Neural progenitor cell (in vitro differentiated cells): ENCODE measurements at regions not wholly inside any gene's neighbourhood (a gene's known extent, or its start where the extent isn't known, plus 50 kb on each side); places are given as distances from the start of the nearest gene placed in this dataset.

Experiments
- DNase-seq: peaks from one replicate; pipeline ENCODE4 v3.0.0-alpha.2; 2016; ENCODE audit warnings: low spot score
- H2AFZ ChIP-seq: fragments of 200-600 bp; sonication (generic); replicated peaks from 2 replicates; pipeline ENCODE4 v1.6.1; 2016; ENCODE audit warnings: antibody characterized with exemption
- H3F3A ChIP-seq: fragments of 200-600 bp; sonication (generic); 2 replicates; pipeline ENCODE4 v1.6.1; 2016; ENCODE audit warnings: antibody characterized with exemption, low read depth
- H3K27ac ChIP-seq: fragments of 200-600 bp; sonication (generic); 2 replicates; pipeline ENCODE4 v1.5.1; 2016; ENCODE audit warnings: mild to moderate bottlenecking
- H3K27me3 ChIP-seq: fragments of 200-600 bp; sonication (generic); 2 replicates; pipeline ENCODE4 v1.6.1; 2016; ENCODE audit warnings: mild to moderate bottlenecking, moderate library complexity
- H3K36me3 ChIP-seq: fragments of 200-600 bp; sonication (generic); 2 replicates; pipeline ENCODE4 v1.5.1; 2016
- H3K4me1 ChIP-seq: fragments of 200-600 bp; sonication (generic); 2 replicates; pipeline ENCODE4 v1.6.1; 2016; ENCODE audit warnings: mixed run types
- H3K4me2 ChIP-seq: fragments of 200-600 bp; sonication (generic); 2 replicates; pipeline ENCODE4 v1.6.1; 2016
- H3K4me3 ChIP-seq: fragments of 200-600 bp; sonication (generic); 2 replicates; pipeline ENCODE4 v1.5.1; 2016
- H3K79me2 ChIP-seq: fragments of 200-600 bp; sonication (generic); 2 replicates; pipeline ENCODE4 v1.6.1; 2016; ENCODE audit warnings: low read depth
- H3K9ac ChIP-seq: fragments of 200-600 bp; sonication (generic); 2 replicates; pipeline ENCODE4 v1.6.1; 2016
- H3K9me3 ChIP-seq: fragments of 200-600 bp; sonication (generic); 2 replicates; pipeline ENCODE4 v1.5.1; 2016; ENCODE audit warnings: low read depth
- H4K20me1 ChIP-seq: fragments of 200-600 bp; sonication (generic); 2 replicates; pipeline ENCODE4 v1.6.1; 2016; ENCODE audit warnings: low read depth
- H3K27ac Mint-ChIP-seq: 3 replicates; pipeline ENCODE4 v1.8.0; 2021; ENCODE audit warnings: mixed read lengths
- H3K27me3 Mint-ChIP-seq: 2 replicates; pipeline ENCODE4 v1.8.0; 2022; ENCODE audit warnings: low read depth, mild to moderate bottlenecking, inconsistent platforms, moderate library complexity, mixed read lengths; ENCODE audit not compliant: insufficient read depth
- H3K36me3 Mint-ChIP-seq: 3 replicates; pipeline ENCODE4 v1.8.0; 2021; ENCODE audit warnings: mixed read lengths
- H3K4me1 Mint-ChIP-seq: 3 replicates; pipeline ENCODE4 v1.8.0; 2021; ENCODE audit warnings: mixed read lengths
- H3K4me3 Mint-ChIP-seq: 3 replicates; pipeline ENCODE4 v1.8.0; 2021; ENCODE audit warnings: mild to moderate bottlenecking, moderate library complexity, mixed read lengths
- H3K9me3 Mint-ChIP-seq: 3 replicates; pipeline ENCODE4 v1.8.0; 2020; ENCODE audit warnings: mixed read lengths
- CTCF ChIP-seq: fragments of 200-600 bp; sonication (generic); IDR thresholded peaks from 2 replicates; pipeline ENCODE4 v1.5.1; 2017; ENCODE audit warnings: antibody characterized with exemption, mild to moderate bottlenecking
- EZH2 ChIP-seq: fragments of 200-600 bp; sonication (generic); IDR thresholded peaks from 2 replicates; pipeline ENCODE4 v1.6.1; 2017; ENCODE audit warnings: antibody characterized with exemption, mild to moderate bottlenecking, moderate library complexity
- EZH2phosphoT487 ChIP-seq: fragments of 200-600 bp; sonication (generic); IDR thresholded peaks from 2 replicates; pipeline ENCODE4 v1.6.1; 2017; ENCODE audit warnings: antibody characterized with exemption

- Histone ChIP-seq H3K9me3 (no peaks in the 10 kb centered on the region), H3K27ac (no peak overlapping the region), H3F3A (no peaks in the 10 kb centered on the region), H2AFZ (no peak overlapping the region), H3K27me3 (no peaks in the 10 kb centered on the region), H3K4me3 (no peak overlapping the region), H3K4me1 (no peaks in the 10 kb centered on the region), H3K36me3 (no peaks in the 10 kb centered on the region), H3K4me2 (no peak overlapping the region), H3K9ac (no peak overlapping the region), H3K79me2 (no peaks in the 10 kb centered on the region), H4K20me1 (no peaks in the 10 kb centered on the region)
- Mint-ChIP-seq H3K27ac (no peak overlapping the region), H3K27me3 (no peaks in the 10 kb centered on the region), H3K4me1 (peaks cover 5% of the 10 kb centered on the region), H3K36me3 (no peaks in the 10 kb centered on the region), H3K9me3 (no peaks in the 10 kb centered on the region), H3K4me3 (no peak overlapping the region)
- TF ChIP-seq CTCF (no peak), EZH2 (no peak), EZH2phosphoT487 (no peak)
- no peak for DNase-seq
Measured at GRCh38 chr17:33682599-33682998, 389.5 kb upstream of the ASIC2 start.

GRCh38 chr17:33684735-33685134 lies 391.6 kb upstream of the ASIC2 start:
- no peaks in the 10 kb centered on the region for H3K27me3 Mint-ChIP-seq
- H2AFZ ChIP-seq = no peak overlapping the region
- no peaks in the 10 kb centered on the region for H3K9me3 ChIP-seq
- no peaks in the 10 kb centered on the region for H3K9me3 Mint-ChIP-seq
- no peak overlapping the region for H3K9ac ChIP-seq
- H3K4me1 ChIP-seq = no peaks in the 10 kb centered on the region
- H3K4me2 ChIP-seq = no peak overlapping the region
- no peaks in the 10 kb centered on the region for H3K36me3 Mint-ChIP-seq
- DNase-seq = no peak
- H3K27ac ChIP-seq = no peak overlapping the region
- no peak overlapping the region for H3K27ac Mint-ChIP-seq
- no peak overlapping the region for H3K4me3 ChIP-seq
- no peaks in the 10 kb centered on the region for H3K27me3 ChIP-seq
- H3K4me3 Mint-ChIP-seq = no peak overlapping the region
- no peaks in the 10 kb centered on the region for H3K79me2 ChIP-seq
- peaks cover 5% of the 10 kb centered on the region for H3K4me1 Mint-ChIP-seq
- no peaks in the 10 kb centered on the region for H4K20me1 ChIP-seq
- no peaks in the 10 kb centered on the region for H3F3A ChIP-seq
- no peaks in the 10 kb centered on the region for H3K36me3 ChIP-seq
- TF ChIP-seq EZH2phosphoT487 = no peak
- no peak for TF ChIP-seq EZH2
- TF ChIP-seq CTCF = no peak

- Mint-ChIP-seq H3K36me3 (no peaks in the 10 kb centered on the region), H3K27ac (no peak overlapping the region), H3K27me3 (no peaks in the 10 kb centered on the region), H3K4me3 (no peak overlapping the region), H3K4me1 (peaks cover 5% of the 10 kb centered on the region), H3K9me3 (no peaks in the 10 kb centered on the region)
- TF ChIP-seq EZH2 = no peak
- TF ChIP-seq CTCF = peak; percentile 52
- Histone ChIP-seq H3K4me2 (no peak overlapping the region), H3K79me2 (no peaks in the 10 kb centered on the region), H3K9ac (no peak overlapping the region), H3F3A (no peaks in the 10 kb centered on the region), H4K20me1 (no peaks in the 10 kb centered on the region), H3K4me3 (no peak overlapping the region), H3K27ac (no peak overlapping the region), H3K27me3 (no peaks in the 10 kb centered on the region), H3K9me3 (no peaks in the 10 kb centered on the region), H3K36me3 (no peaks in the 10 kb centered on the region), H3K4me1 (no peaks in the 10 kb centered on the region), H2AFZ (no peak overlapping the region)
- no peak for DNase-seq
Measured at GRCh38 chr17:33686171-33686570, 393.1 kb upstream of the ASIC2 start.

GRCh38 chr17:33687831-33688230 lies 394.7 kb upstream of the ASIC2 start:
- no peaks in the 10 kb centered on the region for H3K27me3 ChIP-seq
- no peak for TF ChIP-seq EZH2phosphoT487
- no peak for TF ChIP-seq EZH2
- no peak for TF ChIP-seq CTCF
- H3K27me3 Mint-ChIP-seq = no peaks in the 10 kb centered on the region
- H3K4me1 Mint-ChIP-seq = peaks cover 5% of the 10 kb centered on the region
- H3K36me3 ChIP-seq = no peaks in the 10 kb centered on the region
- no peaks in the 10 kb centered on the region for H3K9me3 Mint-ChIP-seq
- no peak for DNase-seq
- H3K9me3 ChIP-seq = no peaks in the 10 kb centered on the region
- no peaks in the 10 kb centered on the region for H3K79me2 ChIP-seq
- H3K4me3 ChIP-seq = no peak overlapping the region
- no peak overlapping the region for H3K4me3 Mint-ChIP-seq
- H3K4me1 ChIP-seq = no peaks in the 10 kb centered on the region
- no peak overlapping the region for H3K27ac Mint-ChIP-seq
- H4K20me1 ChIP-seq = no peaks in the 10 kb centered on the region
- H3K9ac ChIP-seq = no peak overlapping the region
- H3F3A ChIP-seq = no peaks in the 10 kb centered on the region
- H3K4me2 ChIP-seq = no peak overlapping the region
- no peaks in the 10 kb centered on the region for H3K36me3 Mint-ChIP-seq
- no peak overlapping the region for H3K27ac ChIP-seq
- H2AFZ ChIP-seq = no peak overlapping the region
